ENCODE measurements at regions not wholly inside any gene's neighbourhood (a gene's known extent, or its start where the extent isn't known, plus 50 kb on each side); places are given as distances from the start of the nearest gene placed in this dataset.

GRCh38 chr1:57947471-57947870 is 523.6 kb upstream of the DAB1 start:
- Histone ChIP-seq H3K4me3 (no peak overlapping the region), H3K27ac (no peak overlapping the region), H3K27me3 (no peaks in the 10 kb centered on the region), H3K36me3 (no peaks in the 10 kb centered on the region), H3K4me1 (no peaks in the 10 kb centered on the region), H3K9me3 (no peaks in the 10 kb centered on the region)
- no peak for TF ChIP-seq EP300 (IDR thresholded peaks at IDR 0.05)
- TF ChIP-seq POLR2AphosphoS5 (IDR thresholded peaks at IDR 0.05) = no peak
- TF ChIP-seq, protein P1, sequence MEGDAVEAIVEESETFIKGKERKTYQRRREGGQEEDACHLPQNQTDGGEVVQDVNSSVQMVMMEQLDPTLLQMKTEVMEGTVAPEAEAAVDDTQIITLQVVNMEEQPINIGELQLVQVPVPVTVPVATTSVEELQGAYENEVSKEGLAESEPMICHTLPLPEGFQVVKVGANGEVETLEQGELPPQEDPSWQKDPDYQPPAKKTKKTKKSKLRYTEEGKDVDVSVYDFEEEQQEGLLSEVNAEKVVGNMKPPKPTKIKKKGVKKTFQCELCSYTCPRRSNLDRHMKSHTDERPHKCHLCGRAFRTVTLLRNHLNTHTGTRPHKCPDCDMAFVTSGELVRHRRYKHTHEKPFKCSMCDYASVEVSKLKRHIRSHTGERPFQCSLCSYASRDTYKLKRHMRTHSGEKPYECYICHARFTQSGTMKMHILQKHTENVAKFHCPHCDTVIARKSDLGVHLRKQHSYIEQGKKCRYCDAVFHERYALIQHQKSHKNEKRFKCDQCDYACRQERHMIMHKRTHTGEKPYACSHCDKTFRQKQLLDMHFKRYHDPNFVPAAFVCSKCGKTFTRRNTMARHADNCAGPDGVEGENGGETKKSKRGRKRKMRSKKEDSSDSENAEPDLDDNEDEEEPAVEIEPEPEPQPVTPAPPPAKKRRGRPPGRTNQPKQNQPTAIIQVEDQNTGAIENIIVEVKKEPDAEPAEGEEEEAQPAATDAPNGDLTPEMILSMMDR (IDR thresholded peaks at IDR 0.05) = no peak
- TF ChIP-seq POLR2A (IDR thresholded peaks at IDR 0.05) = no peak
- ATAC-seq = no peak
- WGBS, 2 donors (ENCODE audit: low coverage in 1 of 2) = 73 to 82% methylated on average over 4 to 5 of the region's 6 CpGs

DNA sequence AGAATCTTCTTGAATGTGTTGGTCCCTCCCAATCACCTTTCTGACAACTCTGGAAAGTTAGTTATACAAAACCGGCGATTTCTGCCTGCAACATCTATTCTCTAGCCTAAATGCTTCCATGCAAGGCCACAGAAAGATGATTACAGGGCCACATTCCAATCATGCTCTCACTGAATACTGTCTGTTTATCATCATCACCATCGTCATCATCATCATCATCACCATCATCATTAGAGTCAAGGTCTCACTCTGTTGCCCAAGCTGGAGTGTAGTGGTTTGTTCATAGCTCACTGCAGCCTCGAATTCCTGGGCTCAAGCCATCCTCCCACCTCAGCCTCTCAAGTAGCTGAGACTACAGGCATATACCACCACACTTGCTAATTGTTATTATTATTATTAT is 521.2 kb upstream of the DAB1 start:
- TF ChIP-seq EP300 (IDR thresholded peaks at IDR 0.05) (no peak), POLR2A (IDR thresholded peaks at IDR 0.05) (no peak), POLR2AphosphoS5 (IDR thresholded peaks at IDR 0.05) (no peak)
- TF ChIP-seq, protein P1 (IDR thresholded peaks at IDR 0.05) = no peak
- Histone ChIP-seq H3K4me1 (no peaks in the 10 kb centered on the region), H3K27ac (no peak overlapping the region), H3K4me3 (no peak overlapping the region), H3K9me3 (no peaks in the 10 kb centered on the region), H3K36me3 (no peaks in the 10 kb centered on the region), H3K27me3 (no peaks in the 10 kb centered on the region)
- ATAC-seq = no peak
- 78 to 93% methylated on average over 3 to 4 of the region's 4 CpGs for WGBS, 2 donors (ENCODE audit: low coverage in 1 of 2)

DNA sequence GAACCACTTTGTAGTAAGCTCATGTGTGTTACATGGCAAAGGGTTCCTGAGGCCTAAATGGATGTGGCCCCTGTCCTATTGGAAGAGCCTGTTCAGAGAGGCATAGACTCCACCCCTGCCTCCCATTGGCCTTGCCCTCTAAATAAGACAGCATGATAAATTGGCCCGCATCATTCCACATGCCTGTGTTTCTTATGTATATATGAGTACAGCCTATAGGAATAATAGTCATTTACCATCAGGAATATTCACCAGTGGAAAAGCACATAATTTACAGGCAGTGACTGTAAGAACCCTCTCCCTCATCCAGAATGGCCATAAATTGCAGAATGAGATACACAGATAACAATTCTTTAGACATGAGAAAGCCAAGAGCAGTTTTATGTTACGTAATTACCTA is 519.5 kb upstream of the DAB1 start:
- no peaks in the 10 kb centered on the region for H3K4me1 ChIP-seq
- H3K27ac ChIP-seq = no peak overlapping the region
- ATAC-seq = no peak
- no peaks in the 10 kb centered on the region for H3K36me3 ChIP-seq
- 82 to 100% methylated on average over 2 of the region's 2 CpGs for WGBS, 2 donors (ENCODE audit: low coverage in 1 of 2)
- no peak overlapping the region for H3K4me3 ChIP-seq
- H3K27me3 ChIP-seq = no peaks in the 10 kb centered on the region
- H3K9me3 ChIP-seq = no peaks in the 10 kb centered on the region
- TF ChIP-seq POLR2AphosphoS5 (IDR thresholded peaks at IDR 0.05) = no peak
- TF ChIP-seq EP300 (IDR thresholded peaks at IDR 0.05) = no peak
- no peak for TF ChIP-seq POLR2A (IDR thresholded peaks at IDR 0.05)
- TF ChIP-seq, protein P1 (IDR thresholded peaks at IDR 0.05) = no peak

DNA sequence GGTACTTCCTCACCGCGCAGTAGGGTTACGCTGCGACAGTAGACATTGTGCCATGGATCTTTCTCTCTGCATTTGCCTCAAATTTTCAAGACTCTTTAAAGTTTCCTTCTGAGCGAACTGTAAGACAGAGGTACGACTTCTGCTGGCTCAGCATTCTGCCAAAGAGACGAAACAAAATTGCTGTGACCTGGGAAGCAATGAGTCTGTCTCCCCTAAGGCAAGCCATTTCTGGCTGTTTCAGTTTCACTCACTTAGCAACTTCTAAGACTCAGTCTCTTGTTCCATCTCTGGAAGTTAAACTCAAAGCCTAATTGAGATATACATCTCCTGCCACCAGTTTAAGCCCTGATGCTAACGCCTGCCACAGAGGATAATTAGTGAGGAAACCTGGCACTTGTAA is 510.9 kb upstream of the DAB1 start:
- Histone ChIP-seq H3K36me3 (no peaks in the 10 kb centered on the region), H3K4me1 (no peaks in the 10 kb centered on the region), H3K27me3 (no peaks in the 10 kb centered on the region), H3K27ac (no peak overlapping the region), H3K9me3 (no peaks in the 10 kb centered on the region), H3K4me3 (no peak overlapping the region)
- no peak for TF ChIP-seq EP300 (IDR thresholded peaks at IDR 0.05)
- no peak for TF ChIP-seq POLR2AphosphoS5 (IDR thresholded peaks at IDR 0.05)
- TF ChIP-seq, protein P1 (IDR thresholded peaks at IDR 0.05) = no peak
- no peak for TF ChIP-seq POLR2A (IDR thresholded peaks at IDR 0.05)
- 72 to 92% methylated on average over 5 to 8 of the region's 8 CpGs for WGBS, 2 donors (ENCODE audit: low coverage in 1 of 2)
- ATAC-seq = no peak

- Histone ChIP-seq H3K4me3 (no peak overlapping the region), H3K36me3 (no peaks in the 10 kb centered on the region), H3K27me3 (no peaks in the 10 kb centered on the region), H3K9me3 (no peaks in the 10 kb centered on the region), H3K27ac (no peak overlapping the region), H3K4me1 (no peaks in the 10 kb centered on the region)
- no peak for ATAC-seq
- TF ChIP-seq EP300 (IDR thresholded peaks at IDR 0.05) (no peak), POLR2AphosphoS5 (IDR thresholded peaks at IDR 0.05) (no peak), POLR2A (IDR thresholded peaks at IDR 0.05) (no peak)
- TF ChIP-seq, protein P1 (IDR thresholded peaks at IDR 0.05) = no peak
- 100% methylated on average over 1 of the region's 1 CpG; no CpG with 5 or more reads in 1 of the 2 donors for WGBS, 2 donors (ENCODE audit: low coverage in 1 of 2)
Observed at GRCh38 chr1:57927003-57927402, 503.1 kb upstream of the DAB1 start.
